MM.1S (cell line): ENCODE measurements at regions not wholly inside any gene's neighbourhood (a gene's known extent, or its start where the extent isn't known, plus 50 kb on each side); places are given as distances from the start of the nearest gene placed in this dataset.

Experiments used
- DNase-seq: peaks from one replicate; pipeline ENCODE4 v3.0.0-alpha.2; 2015
- H2AFZ ChIP-seq: fragments of 300-600 bp; sonication (generic); 2 replicates; pipeline ENCODE4 v1.6.0; 2016; ENCODE audit warnings: antibody characterized with exemption, low read length
- H3F3A ChIP-seq: fragments of 300-600 bp; sonication (generic); 2 replicates; pipeline ENCODE4 v1.6.1; 2016; ENCODE audit warnings: mild to moderate bottlenecking, antibody characterized with exemption, low read length, moderate library complexity, mixed read lengths; ENCODE audit not compliant: insufficient read depth
- H3K27ac ChIP-seq: fragments of 300-600 bp; sonication (generic); 2 replicates; pipeline ENCODE4 v1.5.1; 2016; ENCODE audit warnings: mild to moderate bottlenecking, low read length
- H3K27me3 ChIP-seq: fragments of 300-600 bp; sonication (generic); replicated peaks from 2 replicates; pipeline ENCODE4 v1.6.0; 2016; ENCODE audit warnings: low read length; ENCODE audit not compliant: insufficient read depth
- H3K36me3 ChIP-seq: fragments of 300-600 bp; sonication (generic); replicated peaks from 2 replicates; pipeline ENCODE4 v1.6.1; 2016; ENCODE audit warnings: mild to moderate bottlenecking, low read length, mixed read lengths; ENCODE audit not compliant: insufficient read depth
- H3K4me1 ChIP-seq: fragments of 300-600 bp; sonication (generic); 2 replicates; pipeline ENCODE4 v1.6.1; 2016; ENCODE audit warnings: low read length, mixed read lengths
- H3K4me2 ChIP-seq: fragments of 300-600 bp; sonication (generic); 2 replicates; pipeline ENCODE4 v1.6.0; 2016; ENCODE audit warnings: low read depth, low read length
- H3K4me3 ChIP-seq: fragments of 300-600 bp; sonication (generic); 2 replicates; pipeline ENCODE4 v1.5.1; 2016; ENCODE audit warnings: low read length, mixed read lengths
- H3K79me2 ChIP-seq: fragments of 300-600 bp; sonication (generic); 2 replicates; pipeline ENCODE4 v1.6.1; 2016; ENCODE audit warnings: mixed run types, low read length, mixed read lengths
- H3K9ac ChIP-seq: fragments of 300-600 bp; sonication (generic); 2 replicates; pipeline ENCODE4 v1.6.1; 2016; ENCODE audit warnings: low read length, mixed read lengths
- H3K9me2 ChIP-seq: fragments of 300-600 bp; sonication (generic); replicated peaks from 2 replicates; pipeline ENCODE4 v1.6.1; 2016; ENCODE audit warnings: mild to moderate bottlenecking, low read length, mixed read lengths; ENCODE audit not compliant: insufficient read depth
- H3K9me3 ChIP-seq: fragments of 300-600 bp; sonication (generic); replicated peaks from 2 replicates; pipeline ENCODE4 v1.6.1; 2016; ENCODE audit warnings: mild to moderate bottlenecking, low read length, mixed read lengths; ENCODE audit not compliant: insufficient read depth
- H4K20me1 ChIP-seq: fragments of 300-600 bp; sonication (generic); 2 replicates; pipeline ENCODE4 v1.6.1; 2016; ENCODE audit warnings: mild to moderate bottlenecking, low read length, moderate library complexity, mixed read lengths; ENCODE audit not compliant: insufficient read depth
- EZH2 ChIP-seq: fragments of 300-600 bp; sonication (generic); optimal IDR thresholded peaks from 2 replicates; pipeline ENCODE3; 2017; ENCODE audit warnings: low read depth, mild to moderate bottlenecking, antibody characterized with exemption, low read length, mixed read lengths
- EZH2phosphoT487 ChIP-seq: fragments of 300-600 bp; sonication (generic); IDR thresholded peaks from 2 replicates; pipeline ENCODE4 v1.6.1; 2018; ENCODE audit warnings: antibody characterized with exemption, low read length
- TF ChIP-seq, protein P1 (sequence below): fragments of 300-600 bp; sonication (generic); IDR thresholded peaks from 2 replicates; pipeline ENCODE4 v1.5.1; 2016; ENCODE audit warnings: antibody characterized with exemption, low read length, mixed read lengths

DNA sequence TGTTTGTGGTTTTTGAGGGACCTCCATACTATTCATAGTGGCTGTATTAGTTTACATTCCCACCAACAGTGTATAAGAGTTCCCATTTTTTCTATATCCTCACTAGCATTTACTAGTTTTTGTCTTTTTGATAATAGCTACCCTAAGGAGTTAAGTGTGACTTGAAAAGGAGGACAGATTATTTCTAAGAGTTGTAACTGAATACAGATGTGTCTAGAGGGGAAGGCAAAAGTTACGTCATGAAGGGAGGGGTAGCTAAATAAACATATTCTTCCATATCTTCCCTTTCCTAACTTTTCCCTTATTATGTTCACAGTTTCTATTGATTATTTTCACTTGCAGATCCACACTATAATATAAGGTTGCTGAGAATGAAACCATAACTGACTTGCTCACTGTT, 1315.7 kb upstream of the ZEB2 start:
- no peak overlapping the region for H3K9ac ChIP-seq
- H2AFZ ChIP-seq: no peak overlapping the region
- H3K36me3 ChIP-seq: no peaks in the 10 kb centered on the region
- no peak overlapping the region for H3K4me2 ChIP-seq
- H3K4me1 ChIP-seq: no peaks in the 10 kb centered on the region
- no peak for TF ChIP-seq EZH2
- TF ChIP-seq EZH2phosphoT487: no peak
- TF ChIP-seq, protein P1, sequence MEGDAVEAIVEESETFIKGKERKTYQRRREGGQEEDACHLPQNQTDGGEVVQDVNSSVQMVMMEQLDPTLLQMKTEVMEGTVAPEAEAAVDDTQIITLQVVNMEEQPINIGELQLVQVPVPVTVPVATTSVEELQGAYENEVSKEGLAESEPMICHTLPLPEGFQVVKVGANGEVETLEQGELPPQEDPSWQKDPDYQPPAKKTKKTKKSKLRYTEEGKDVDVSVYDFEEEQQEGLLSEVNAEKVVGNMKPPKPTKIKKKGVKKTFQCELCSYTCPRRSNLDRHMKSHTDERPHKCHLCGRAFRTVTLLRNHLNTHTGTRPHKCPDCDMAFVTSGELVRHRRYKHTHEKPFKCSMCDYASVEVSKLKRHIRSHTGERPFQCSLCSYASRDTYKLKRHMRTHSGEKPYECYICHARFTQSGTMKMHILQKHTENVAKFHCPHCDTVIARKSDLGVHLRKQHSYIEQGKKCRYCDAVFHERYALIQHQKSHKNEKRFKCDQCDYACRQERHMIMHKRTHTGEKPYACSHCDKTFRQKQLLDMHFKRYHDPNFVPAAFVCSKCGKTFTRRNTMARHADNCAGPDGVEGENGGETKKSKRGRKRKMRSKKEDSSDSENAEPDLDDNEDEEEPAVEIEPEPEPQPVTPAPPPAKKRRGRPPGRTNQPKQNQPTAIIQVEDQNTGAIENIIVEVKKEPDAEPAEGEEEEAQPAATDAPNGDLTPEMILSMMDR: no peak
- H3K9me3 ChIP-seq: no peaks in the 10 kb centered on the region
- H3K9me2 ChIP-seq: no peaks in the 10 kb centered on the region
- H3K27me3 ChIP-seq: no peaks in the 10 kb centered on the region
- no peaks in the 10 kb centered on the region for H4K20me1 ChIP-seq
- H3K79me2 ChIP-seq: no peaks in the 10 kb centered on the region
- H3F3A ChIP-seq: no peaks in the 10 kb centered on the region
- no peak for DNase-seq
- H3K27ac ChIP-seq: no peak overlapping the region
- no peak overlapping the region for H3K4me3 ChIP-seq

DNA sequence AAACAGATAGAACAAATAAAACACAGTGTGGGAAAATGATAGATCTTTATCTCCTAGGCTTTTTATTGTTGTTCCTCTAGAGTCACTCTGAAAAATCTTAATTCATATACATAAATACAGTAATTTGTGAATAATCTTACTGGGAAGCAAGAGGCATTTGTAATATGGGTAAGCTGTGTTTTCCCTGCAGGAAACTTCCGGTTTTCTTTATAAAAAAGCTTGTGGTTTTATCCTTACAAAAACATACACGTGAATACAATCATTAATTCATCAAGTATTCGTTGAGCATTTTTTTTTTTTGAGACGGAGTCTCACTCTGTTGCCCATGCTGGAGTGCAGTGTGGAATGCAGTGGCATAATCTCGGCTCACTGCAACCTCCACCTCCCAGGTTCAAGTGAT, 1312.8 kb upstream of the ZEB2 start:
- no peak overlapping the region for H3K4me3 ChIP-seq
- no peaks in the 10 kb centered on the region for H3K79me2 ChIP-seq
- H3K4me1 ChIP-seq: no peaks in the 10 kb centered on the region
- H3F3A ChIP-seq: no peaks in the 10 kb centered on the region
- no peaks in the 10 kb centered on the region for H3K9me3 ChIP-seq
- no peak for DNase-seq
- H3K9me2 ChIP-seq: no peaks in the 10 kb centered on the region
- no peak overlapping the region for H3K4me2 ChIP-seq
- no peaks in the 10 kb centered on the region for H4K20me1 ChIP-seq
- H2AFZ ChIP-seq: no peak overlapping the region
- H3K9ac ChIP-seq: no peak overlapping the region
- no peak overlapping the region for H3K27ac ChIP-seq
- H3K36me3 ChIP-seq: no peaks in the 10 kb centered on the region
- no peak for TF ChIP-seq EZH2phosphoT487
- no peak for TF ChIP-seq EZH2
- TF ChIP-seq, protein P1: no peak
- H3K27me3 ChIP-seq: no peaks in the 10 kb centered on the region

DNA sequence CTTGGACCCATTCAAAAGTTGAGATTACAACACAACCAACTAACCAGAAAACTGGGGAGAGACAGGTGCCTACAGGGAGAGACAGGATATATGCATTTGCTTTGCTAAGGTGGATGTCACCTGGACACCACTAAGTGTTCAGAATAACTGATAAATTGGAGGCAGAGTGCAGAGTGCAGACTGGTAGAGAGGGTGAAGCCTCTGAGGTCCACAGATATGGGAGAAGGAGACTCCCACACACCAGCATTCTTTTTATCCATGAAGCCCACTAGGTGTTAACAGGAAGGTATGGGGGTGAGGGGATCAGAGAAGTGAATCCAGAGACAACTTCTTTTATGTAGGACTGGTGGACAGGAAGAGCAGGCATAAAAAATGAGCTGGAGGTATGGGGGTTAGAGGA, 1310.0 kb upstream of the ZEB2 start:
- no peak overlapping the region for H3K4me2 ChIP-seq
- H3K9me2 ChIP-seq: no peaks in the 10 kb centered on the region
- no peaks in the 10 kb centered on the region for H4K20me1 ChIP-seq

More for the DNA sequence above, 1310.0 kb upstream of the ZEB2 start:
- Histone ChIP-seq H3K4me1 (no peaks in the 10 kb centered on the region), H3K27me3 (no peaks in the 10 kb centered on the region), H3K79me2 (no peaks in the 10 kb centered on the region), H3F3A (no peaks in the 10 kb centered on the region), H3K27ac (no peak overlapping the region), H3K4me3 (no peak overlapping the region), H3K9me3 (no peaks in the 10 kb centered on the region), H3K36me3 (no peaks in the 10 kb centered on the region), H2AFZ (no peak overlapping the region), H3K9ac (no peak overlapping the region)
- DNase-seq: no peak
- TF ChIP-seq EZH2 (no peak), EZH2phosphoT487 (no peak)
- TF ChIP-seq, protein P1: no peak
